ENCODE measurements at regions not wholly inside any gene's neighbourhood (a gene's known extent, or its start where the extent isn't known, plus 50 kb on each side); places are given as distances from the start of the nearest gene placed in this dataset.

DNA sequence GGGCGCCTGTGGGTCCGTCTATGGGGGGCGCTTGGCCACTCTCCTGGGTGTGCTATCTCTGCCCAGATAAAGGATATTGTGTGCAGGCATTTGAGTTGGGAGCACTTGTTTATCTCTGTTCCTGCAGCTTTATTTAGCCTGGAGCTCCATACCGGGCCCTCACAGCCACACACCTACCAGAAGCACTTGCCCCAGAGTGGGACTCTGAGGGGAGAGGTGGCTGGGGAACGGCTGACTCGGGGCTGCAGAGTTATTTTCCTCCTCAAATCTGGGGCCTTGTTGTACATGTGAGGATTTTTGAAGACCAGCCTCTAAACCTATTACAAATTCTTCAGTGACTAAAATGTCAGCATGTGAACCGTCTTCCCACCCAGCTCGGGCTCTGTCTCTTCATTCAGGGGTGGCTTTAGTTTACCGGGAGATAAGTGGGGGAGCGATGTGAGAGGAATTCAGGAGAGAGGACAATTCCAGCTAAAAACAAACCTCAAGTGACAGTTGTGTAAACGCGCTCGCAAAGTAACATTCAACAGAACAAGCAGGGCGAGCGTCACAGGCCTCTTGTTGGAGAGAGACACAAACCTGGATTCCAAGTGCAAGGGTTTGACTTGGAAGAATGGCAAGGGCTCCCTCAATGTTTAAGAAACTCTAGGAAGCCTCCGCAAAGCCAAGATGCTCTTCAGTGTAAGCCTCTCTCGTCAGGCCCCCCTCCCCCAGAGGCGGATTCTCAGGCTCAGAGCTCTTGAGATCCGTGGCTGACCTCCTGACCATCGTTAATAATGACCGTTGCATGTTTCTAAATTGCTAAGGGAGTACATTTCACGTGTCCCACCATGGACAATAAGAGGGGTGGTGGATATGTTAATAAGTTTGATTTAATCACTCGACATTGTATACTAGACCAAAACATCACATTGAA lies 548.9 kb downstream of the QKI start:
- no peak for DNase-seq

DNA sequence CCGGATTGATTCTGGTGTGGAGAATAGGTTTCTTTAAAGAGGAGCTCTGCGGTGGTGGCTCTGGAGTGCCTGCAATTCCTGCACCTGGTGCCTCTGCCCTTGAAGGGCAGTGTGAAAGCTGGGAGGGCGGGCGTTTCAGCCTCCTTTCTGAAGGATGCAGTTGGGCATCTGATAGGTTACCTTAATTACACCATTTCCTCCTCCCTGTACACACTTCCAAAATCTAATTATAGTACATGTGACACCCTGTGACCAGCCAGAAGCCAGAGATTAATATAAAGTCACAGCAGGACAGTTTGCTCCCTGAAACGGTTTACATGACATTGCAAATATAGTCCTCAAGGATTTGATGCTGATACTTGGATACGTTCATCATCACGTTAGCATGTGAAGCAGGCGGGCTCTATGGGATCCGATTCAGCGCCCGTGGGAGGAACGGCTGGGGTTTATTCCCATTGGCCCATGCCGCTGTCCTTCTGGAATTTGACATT lies 548.2 kb downstream of the QKI start:
- DNase-seq = no peak

DNA sequence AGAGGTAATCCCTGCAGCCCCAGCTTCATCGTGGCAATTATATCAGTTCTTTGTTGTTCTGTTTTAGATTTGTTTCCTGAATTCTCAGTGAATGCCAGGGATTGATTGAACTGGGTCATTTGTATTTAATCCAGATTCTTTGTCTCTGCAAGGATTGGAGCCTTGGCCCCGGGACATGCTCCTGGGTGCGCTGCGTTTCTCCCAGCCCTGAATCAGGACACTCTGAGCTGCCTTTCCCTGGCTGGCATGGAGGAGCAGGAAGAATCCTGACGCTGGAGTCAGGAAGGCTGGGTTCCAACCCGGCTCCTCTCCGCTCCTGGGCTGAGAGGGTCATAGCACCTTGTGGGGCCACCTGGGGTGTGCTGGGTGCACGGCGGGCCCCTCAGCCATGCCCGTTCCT lies 545.6 kb downstream of the QKI start:
- no peak for DNase-seq

DNA sequence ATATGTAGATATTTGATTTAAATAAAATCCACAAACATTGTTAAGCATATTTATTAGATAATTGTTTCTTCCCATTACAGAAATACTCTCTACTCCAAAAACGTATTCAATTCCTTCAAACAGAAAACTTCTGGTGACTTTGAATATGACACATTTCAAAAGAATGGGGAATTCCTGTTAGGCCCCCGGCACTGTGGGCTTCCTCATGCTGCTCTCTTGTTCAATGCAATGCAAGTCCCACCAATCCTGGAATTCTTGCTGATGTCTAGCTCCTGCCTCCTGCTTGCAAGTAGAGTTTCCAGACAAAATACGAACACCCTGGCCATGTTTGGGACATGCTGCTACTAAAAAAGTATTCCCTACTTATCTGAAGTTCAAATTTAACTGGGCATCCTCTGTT lies 544.1 kb downstream of the QKI start:
- no peak for DNase-seq

DNA sequence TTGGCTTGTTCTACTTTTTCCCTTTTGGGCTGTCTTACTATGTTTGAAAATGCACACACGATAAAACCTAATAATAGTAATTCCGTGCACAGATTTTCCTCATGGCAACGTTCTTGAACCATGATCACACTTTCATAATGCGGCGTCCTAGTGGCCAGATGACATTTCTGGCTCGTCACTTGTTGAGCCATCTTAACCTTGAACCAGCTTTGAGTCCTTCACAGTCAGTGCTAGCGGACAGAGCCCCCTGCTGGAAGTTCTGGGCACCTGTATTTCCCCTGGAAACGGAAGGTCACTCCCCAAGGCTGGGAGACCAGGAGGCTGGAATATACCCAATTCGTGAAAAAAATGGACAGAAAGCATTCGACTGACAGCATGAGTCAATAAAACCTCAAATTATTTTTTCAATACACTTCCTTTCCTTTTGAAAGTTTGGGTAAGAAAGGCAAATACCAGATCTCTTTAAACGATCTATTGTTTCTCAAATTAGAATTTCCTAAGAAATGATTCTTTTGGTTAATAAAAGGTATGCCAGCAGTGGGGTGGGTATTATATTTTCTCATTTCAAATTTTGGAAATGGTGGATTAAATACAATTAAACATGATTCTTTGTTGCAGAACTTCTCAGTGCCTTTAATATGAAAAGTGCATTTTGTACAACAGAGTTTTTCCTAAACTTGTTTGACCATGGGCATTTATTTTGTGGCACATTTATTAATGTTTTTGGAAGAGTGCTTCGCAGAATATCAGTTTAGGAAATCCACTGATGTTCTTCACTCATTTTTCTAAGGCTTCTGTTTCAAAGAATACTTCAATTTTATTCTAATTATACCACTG lies 542.3 kb downstream of the QKI start:
- peak; percentile 89 for DNase-seq

DNA sequence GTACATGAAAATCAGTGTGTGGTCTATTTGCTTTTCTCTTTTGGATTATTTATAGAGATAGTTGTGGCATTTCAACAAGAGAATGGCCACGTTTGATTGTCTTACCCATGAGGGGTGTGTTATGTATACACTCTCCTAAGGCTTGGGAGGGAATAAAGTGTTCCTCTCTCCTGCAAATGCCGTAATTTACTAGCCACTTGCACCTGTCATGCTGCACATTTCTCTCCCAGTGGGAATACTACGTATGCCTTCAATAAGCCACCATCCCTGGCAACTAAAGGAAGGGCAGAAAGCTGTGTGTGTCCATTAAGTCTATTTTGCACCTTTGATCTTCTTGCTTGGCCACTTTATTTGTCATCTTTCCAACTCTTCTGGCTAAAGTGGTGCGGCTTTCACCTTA lies 541.2 kb downstream of the QKI start:
- DNase-seq = no peak

DNA sequence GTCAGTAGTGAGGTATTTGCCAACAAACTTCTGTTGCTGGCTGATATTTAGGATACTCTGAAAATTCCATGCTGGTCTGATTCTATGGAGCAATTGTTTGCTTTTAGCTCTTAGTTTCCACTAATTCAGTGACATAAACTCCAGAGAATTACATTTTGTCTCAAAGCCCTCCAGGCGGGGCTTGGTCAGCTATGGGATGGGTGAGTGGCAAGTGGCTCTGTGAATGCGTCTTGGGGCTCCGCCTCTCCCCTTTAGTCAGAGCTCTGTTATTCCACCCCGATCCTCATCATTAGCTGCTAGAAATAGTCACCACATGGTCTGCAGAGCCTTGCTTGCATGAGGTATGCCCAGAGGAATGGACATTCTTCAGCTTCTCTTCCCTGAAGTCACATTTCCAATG lies 540.6 kb downstream of the QKI start:
- DNase-seq = no peak

DNA sequence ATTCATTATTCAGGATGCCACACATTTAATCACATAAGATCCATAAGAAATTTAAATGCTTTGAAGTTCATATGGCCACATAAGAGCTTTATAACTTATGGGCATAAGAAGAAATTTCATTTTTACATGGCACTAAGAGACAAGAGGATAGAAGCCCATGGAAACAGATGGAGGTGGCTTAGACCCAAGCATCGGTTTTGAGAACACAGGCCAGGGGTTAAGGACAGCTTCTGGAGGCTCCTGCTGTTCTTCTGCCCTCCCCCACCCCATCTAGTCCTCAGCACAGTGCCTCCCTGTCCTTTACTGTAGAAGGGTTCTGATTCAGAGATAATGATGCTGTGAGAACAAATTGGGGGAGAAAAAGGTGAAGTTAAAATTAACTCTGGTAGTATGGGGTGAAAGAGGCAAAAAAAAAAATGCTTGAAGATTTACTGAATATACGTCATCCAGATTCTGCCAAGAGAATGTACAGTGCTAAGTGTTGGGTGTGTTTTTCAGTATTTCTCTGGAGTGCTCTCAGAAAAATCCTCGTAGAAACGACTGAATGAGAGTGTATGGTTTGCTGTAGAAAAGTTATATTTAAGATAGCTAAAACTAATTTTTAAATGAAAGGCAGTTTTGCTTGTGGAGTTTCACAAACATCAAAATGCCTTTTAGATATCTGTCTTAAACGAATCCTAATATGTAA lies 539.7 kb downstream of the QKI start:
- DNase-seq = no peak

DNA sequence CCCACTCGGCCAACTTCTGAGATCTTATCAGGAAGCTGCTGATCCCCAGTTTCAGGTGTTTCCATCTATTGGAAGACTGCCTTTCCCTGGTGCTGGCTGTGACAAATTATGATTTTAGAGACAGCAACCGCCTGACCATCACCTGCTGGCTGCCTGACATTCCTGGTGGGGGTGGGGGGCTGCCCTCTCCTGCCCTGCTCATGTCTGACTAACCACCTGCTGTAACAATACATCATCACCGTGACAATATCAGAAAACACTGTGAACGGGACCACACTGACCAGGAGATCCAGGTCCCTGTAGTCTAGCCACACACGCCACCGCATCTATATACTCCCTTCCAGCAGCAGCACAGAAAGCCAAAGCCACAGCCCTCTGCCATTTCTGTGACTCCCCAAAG lies 537.5 kb downstream of the QKI start:
- DNase-seq = no peak

DNA sequence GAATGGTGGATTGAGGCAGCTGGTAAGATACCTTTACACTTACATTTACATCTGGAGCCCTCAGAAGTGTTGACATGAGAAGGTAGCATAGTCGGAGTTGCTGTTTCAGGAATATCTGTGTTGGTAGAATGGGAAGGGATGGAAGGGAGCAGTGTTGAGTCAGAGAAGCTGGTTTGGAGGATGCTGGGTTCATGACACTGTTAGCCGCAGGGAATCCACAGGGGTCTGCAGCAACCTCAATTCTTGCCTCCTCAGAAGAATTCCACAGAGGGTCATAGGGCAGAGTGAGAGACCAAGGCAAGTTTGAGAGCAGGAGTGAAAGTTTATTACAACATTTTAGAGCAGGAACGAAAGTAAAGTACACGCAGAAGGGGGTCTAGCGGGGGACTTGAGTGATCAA lies 536.8 kb downstream of the QKI start:
- no peak for DNase-seq

DNA sequence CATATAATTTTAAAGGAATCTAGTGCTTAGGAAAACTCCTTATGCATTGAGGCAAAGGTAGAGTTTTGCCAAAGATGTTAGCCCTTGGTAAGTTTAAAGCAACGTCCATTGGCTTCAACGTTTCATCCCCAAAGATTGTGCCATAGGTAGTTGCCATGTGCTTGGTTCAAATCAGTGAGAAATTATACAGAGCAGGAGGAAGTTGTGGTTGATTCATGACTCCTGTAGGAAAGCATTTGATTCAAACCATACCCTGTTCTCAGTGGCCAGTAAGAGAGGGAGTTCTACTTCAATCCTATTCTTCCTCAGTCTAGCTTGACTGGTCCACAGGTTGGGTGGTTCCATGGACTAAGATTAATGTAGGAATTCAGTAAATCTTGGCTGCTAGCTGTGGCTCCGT lies 535.6 kb downstream of the QKI start:
- peak; percentile 16 for DNase-seq

DNA sequence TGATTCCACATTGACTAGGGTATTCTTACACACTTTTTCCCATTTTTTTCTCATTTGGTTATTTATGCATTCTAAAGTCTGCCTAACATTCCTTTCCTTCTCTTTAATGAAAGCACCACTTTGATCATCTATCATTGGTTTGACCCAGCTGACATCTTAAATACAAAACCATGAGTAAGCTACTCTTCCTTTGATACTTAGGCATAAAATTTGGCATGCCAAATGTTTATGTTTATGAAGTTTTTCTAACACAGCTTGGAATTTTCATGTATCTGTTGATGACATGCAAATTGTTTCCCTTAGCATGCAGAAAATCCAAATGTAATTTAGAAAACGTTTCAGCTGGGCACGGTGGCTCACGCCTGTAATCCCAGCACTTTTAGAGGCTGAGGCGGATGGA lies 534.9 kb downstream of the QKI start:
- no peak for DNase-seq

DNA sequence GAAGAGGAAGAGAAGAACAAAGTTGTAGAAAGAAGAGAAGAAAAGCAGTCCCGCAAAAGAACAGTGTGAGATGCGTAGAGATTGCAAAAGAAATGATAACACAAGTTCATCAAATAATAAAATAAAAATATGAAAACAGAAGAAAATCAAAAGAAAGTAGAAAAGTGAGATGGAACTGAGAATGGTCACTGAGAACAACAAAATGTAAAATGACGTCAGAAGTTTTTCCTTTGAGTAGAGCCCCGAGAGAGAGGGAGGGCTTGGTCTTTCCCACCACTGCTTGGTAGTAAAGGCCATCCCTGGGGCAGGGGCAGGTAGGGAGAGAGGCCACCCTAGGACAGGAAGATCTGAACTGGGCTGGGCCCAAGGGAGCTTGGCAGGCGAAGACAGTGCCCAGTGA lies 533.7 kb downstream of the QKI start:
- DNase-seq = no peak

DNA sequence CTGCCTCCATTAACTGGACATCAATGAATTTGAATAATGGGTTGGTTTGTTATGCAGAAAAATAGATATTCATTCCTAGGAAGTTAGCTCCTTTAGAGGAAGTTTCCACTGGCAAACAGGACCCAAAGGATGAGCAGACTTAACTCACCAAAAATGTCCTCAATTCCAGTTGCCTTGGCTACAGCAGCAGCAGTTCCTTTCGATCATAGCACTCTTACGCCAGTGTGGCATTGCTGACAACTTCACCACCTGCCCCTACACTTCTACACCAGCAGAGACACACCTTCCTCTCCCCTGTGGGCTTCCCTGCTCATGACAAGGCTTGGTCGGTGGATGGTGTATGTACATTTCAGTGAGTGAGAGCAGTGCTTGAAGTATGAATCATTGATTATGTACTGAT lies 532.8 kb downstream of the QKI start:
- no peak for DNase-seq

DNA sequence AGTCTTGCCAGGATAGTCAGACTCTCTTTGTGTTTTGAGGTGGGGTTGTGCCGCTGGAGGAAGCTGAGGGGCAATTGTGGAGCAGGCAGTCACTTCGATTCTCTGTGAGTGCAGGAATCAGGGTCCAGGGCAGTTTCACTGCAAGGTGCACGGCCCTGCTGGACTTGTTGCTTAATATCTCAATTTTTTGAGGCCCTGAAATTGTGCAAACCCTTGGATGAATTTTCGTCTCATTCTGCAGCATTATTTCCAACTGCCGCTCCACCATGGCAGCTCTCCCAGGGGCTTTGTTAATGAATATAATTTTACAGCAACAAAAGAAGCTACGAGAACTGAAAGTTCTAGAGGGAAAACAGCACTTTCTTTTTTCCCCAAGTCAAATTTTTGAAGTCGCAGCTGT lies 531.9 kb downstream of the QKI start:
- no peak for DNase-seq

DNA sequence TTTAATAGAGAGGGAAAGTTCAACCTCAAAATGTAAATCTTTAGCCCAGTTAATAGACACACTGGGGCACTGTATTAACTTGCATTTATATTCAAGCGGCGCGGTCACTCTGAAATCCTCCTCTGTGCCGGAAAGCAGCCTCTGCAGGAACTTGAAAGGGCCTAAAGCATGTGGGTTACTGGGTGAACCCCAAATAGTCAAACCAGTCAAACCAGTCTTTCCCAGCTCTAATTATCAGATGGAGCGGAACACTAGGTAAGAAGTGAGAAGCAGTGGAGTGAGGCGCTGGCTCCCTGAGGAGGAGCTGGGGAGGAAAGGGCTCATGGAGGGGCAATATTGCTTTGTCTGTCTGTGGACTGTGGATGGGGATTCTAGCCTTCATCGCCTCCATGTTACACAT lies 531.3 kb downstream of the QKI start:
- DNase-seq = no peak

DNA sequence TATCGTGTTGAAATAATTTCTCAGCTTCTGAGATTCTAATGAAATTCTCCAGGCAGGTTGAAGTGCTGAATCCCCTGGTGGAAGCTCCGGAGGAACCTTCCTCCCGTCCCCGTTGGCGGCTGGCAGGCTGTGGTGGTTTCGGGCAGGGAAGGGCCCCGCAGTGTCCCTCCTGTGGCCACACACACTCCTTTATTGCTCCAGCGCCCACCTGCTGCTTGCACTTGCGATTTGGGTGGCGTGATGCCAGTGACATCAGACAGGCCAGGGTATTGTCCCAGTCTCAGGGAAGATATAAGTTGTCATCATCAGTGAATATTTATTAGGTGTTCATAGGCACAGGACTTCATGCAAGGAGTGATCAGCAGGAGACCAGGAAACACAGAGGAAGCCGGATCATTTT lies 530.4 kb downstream of the QKI start:
- no peak for DNase-seq

DNA sequence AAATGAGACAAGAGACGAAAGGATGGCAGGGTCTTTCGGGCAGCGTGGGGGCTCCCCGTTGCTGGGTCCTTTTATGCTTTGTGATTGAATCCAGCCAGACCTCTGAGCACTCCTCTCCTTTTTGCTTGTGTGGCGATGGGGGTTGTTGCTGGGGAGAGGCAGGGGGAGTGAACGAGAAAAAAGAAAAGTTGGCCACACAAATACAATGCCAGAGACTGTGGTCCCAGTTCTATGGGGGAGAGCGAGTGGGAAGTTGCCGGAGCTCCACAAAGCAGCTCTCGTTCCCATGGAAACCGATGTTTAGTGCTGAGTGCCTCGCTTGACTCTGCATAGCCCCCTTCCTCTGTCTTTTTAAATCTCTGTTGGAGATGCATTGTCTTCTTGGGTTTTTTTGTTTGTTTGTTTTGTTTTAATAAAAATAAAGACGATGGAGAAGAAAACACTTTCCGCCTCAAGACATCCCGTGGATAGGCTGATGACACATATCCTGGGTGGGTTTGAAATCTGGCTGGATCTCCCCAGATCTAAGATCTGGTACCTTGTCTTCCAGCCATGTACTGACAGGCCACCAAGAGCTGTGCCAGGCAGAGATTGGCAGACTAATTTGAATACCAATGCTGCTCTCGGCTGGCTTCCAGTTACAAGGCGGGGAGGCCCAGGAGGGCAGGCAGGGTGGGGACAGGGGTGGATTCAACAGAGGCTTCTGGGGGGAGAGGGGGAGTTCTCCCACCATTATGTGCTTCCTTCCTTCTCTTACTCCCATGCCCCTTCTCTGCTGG lies 529.3 kb downstream of the QKI start:
- no peak for DNase-seq

DNA sequence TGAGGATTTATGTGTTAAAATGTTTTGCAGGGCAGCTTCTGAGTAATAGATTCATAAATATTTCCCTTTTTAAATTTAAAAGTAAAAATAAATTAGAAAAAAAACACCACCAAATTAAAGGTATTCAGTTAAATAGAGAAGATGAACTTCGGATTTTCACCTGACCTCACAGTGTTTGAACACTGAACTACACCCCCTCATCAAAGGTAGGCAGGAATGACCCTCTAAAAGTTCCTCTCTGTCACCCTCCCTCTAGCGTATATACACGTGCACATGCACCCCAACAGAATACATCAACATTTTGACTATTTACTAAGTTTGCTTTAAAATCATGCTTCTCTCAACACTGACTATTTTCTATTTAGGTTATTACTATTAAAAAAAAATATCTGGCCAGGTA lies 528.3 kb downstream of the QKI start:
- DNase-seq = no peak

DNA sequence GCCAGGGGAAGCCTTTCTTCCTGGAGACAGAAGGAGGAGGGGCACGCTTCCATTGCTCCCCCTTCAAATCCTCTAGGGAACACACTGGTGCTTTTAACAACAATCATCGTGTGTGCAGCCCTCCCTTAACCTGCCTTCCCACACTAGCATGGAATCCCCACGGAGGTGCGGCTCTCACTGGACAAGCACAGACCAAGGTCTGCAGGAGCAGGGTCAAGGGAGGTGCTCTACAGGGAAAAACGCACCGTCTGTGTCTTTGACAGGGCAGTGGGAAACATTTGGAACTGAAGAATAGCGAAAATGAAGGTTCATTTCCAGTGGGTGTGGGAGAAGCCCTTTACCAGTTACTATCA lies 527.1 kb downstream of the QKI start:
- DNase-seq = no peak

DNA sequence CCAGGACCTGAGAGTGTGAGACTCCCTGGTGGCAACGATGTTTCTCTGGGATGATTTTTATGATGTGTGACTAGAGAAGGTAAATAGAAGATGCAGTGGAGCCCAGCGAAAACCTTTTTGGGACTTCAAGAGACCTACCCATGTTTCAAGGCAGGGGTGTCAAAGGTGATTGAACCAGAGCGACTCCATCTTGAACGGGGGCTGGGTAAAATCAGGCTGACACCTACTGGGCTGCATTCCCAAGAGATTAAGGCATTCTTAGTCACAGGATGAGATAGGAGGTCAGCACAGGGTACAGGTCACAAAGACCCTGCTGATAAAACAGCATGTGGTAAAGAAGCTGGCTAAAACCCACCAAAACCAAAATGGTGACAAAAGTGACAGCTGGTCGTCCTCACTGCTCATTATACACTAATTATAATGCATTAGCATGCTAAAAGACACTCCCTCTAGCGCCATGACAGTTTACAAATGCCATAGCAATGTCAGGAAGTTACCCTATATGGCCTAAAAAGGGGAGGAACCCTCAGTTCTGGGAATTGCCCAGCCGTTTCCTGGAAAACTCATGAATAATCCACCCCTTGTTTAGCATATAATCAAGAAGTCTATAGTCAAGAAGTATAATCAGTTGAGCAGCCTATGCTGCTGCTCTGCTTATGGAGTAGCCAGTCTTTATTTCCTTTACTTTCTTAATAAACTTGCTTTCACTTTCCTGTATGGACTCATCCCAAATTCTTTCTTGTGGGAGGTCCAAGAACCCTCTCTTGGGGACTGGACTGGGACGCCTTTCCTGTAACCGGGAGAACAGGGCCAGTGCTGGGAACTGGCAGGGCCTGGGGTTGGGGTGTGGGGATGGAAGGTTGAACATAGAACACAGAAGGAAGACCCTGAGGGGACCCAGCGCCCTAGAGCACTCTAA lies 526.4 kb downstream of the QKI start:
- DNase-seq = no peak

DNA sequence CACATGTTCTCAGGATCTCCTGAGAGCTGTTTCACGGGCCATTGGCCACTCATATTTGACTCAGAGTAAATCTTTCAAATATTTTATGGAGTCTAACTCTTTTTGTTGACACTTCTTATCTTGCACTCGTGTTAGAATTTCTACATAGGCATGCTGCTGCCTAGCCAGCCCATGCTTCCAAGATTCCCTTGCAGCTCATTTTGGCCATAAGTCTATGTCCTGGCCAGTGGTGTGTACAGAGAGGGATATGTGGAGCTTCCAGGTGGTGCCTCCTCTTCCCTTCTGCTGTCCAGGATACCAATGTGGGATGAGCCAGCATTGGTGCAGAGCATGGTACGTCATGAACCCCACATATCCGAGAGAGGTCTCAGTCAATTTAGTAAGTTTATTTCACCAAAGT lies 522.6 kb downstream of the QKI start:
- no peak for DNase-seq
